HG03575 (cell line): ENCODE measurements at regions not wholly inside any gene's neighbourhood (a gene's known extent, or its start where the extent isn't known, plus 50 kb on each side); places are given as distances from the start of the nearest gene placed in this dataset.

ENCODE experiments used
- ATAC-seq: cut with Tn5 transposase; IDR thresholded peaks from one replicate; pipeline ENCODE4 v1.9.1; 2021; ENCODE audit not compliant: unreplicated experiment, insufficient number of reproducible peaks, low FRiP score; ENCODE audit errors: extremely low read depth

DNA sequence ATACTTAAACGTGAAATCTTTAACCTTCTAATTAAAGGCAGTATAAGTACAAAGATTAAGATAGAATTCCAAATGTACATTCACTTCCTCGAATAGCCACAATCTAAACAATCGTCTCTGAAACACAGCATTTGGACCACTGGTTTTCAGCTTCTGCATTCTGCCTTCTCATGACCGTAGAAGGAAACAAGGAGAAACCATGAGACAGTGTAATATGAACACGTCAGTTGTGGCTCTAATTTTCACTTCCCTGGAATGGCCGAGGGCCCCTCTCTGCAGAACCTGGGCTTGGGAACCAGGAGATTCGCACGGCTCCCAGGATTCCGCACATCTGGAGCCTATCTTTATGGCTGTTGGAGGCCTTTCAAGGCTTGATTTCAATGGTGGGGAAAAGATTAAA, 189.3 kb downstream of the KLF6 start:
- no peak for ATAC-seq

DNA sequence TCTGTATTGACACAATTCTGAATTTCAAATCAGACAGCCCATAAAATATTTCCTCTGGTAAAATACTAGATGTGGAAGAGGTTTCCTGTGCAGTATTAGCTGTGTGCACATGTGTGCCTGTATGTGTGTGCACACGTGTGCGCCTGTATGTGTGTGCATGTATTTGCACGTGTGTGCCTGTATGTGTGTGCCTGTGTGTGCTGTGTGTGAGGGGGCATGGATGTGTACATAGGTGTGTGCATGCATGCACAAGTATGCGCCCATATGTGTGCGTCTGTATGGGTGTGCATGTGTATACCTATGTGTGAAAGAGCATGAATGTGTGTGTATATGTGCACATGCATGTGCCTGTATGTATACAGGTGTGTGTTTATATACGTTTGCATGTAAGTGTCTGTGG, 191.4 kb downstream of the KLF6 start:
- ATAC-seq: no peak

DNA sequence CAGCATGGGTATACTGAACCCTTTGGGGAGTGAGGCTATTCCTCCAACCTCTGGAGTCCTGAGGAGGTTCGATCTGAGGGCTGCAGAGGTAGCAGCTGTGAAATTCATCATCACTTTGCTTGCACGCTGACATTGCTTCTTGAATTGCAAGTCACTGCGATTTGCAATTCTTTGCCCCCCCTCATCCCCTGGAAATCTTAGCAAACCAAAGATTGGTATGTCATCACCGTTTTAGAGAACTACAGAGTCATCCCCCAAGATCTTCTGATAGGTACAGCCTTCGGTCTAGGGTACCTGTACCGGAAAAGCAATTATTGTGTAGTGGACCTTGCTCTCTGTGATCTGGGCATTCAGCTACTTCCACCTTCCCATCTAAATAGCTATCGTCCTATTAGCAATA, 192.6 kb downstream of the KLF6 start:
- no peak for ATAC-seq

DNA sequence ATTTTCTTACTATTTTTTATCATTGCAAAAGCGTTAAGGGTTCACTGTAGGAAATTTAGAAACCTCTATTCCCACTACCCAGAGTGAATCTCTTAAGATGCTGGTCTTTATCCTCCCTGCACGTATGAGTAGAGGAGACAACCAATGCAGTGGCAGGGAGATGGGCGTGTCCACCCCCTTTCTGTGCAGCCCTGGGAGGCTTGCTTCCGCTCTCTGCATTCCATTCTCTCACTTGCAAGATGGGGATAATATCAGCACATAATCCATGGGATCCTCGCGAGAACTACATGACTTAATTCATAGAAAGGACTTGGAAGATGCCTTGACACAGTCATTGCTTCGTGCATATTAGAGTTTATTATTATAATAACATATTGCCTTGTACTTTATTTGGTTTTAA, 196.2 kb downstream of the KLF6 start:
- no peak for ATAC-seq

DNA sequence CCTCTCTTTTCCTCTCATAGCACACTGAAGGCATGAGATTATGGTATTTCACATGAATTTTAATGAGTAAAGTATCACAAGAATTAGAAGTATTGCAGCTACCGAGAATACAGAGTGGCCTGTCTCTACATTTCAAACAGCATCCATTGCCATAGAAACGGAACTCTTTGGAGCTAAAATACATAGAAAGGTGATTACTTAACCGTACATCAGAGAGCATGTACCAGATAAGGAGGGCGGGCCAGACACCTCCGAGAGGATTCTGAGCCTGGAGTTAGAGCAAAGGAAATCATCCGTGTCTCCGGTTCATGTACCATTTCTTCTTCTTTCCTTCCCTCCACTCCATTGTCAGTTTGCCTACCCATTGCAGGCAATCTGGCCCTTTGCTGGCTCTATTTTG, 196.7 kb downstream of the KLF6 start:
- ATAC-seq: no peak

DNA sequence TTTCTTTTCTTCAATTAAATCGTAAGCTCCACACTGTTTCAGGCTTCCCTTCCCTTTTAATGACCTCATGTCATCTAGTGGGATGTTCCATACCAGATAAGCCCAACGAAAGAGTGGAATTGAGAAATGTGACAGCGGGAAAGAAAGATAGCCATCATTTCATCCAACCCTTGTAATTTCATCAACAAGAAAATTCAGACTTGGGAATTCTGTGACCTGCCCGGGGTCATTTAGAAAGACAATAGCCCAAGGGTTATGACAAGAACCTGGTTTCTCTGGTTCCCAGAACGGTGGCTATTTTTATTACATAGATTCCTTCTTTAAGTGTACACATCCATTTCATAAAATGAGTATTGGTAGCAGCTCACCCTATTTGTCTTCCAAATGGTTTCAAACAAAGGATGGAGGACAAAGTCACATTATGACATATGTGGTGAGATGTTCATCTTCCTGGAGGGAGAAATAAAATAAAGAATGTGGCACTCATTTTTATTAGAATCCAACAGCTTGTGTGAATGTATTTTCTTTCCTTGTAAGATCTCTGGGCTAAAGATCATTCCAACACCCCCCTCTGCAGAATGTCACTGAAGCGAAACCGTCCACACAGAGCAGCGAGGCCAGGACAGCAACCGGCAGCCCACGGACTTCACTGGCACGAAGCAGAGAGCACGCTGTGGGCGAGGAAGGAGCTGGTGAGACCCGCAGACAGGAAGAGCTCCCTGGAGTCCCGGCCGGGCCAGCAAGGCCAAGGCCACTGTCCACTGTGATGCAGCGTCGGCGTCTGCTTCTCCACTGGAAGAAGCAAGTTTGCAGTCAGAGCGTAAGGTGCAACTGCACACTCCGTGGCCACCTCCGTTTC, 199.9 kb downstream of the KLF6 start:
- no peak for ATAC-seq

DNA sequence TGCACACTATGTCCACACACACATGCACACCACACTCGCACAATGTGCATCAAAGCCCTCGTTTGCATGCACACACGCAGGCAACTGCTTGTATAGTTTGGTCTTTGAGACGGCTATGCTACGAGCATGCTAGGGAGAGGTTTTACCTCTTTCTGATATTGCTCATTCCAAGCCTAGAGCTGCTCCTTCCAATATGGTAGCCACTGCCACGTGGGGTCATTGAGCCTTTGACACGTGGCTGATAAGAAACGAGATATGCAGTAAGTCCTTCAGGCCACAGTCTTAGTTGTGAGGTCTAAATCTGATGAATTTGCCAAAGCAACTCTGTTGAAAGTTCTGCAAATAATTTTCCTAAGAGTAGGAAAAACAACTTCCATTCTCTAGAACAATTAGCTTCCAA, 204.4 kb downstream of the KLF6 start:
- ATAC-seq: no peak

DNA sequence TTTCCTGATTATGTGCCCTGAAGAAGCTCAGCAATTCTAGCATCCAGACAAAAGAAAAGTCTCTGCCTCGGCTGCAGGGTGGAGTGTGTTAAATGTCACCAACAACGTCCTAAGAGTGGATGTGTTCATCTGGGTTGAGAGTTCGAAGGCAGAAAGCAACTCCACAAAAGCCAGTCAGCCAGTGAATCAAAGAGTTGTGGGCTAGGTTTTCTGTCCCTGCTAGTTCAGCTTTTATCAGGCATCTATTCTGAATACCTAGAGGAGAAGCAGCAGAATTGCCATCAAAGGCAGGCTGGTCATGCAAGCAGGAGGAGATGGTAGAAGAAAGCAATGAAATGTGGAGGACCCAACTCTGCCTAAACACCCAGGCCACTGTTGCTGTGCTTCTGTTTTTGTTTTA, 205.2 kb downstream of the KLF6 start:
- no peak for ATAC-seq

DNA sequence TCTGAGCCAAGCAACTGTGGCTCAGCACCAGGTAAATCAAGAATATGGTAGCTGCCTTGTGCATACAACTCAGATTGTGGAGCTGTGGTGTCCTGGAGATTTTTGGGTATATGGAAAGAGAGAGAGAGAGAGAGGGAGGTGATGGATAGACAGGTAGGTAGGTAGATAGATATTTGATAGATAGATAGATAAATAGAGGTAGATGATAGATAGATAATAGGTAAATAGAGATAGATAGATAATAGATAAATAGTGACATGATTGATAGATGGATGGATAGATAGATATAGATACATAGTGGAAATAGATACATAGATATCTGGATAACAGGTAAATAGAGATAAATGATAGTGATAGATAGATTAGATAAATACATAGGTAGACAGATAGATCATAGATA, 206.3 kb downstream of the KLF6 start:
- no peak for ATAC-seq

DNA sequence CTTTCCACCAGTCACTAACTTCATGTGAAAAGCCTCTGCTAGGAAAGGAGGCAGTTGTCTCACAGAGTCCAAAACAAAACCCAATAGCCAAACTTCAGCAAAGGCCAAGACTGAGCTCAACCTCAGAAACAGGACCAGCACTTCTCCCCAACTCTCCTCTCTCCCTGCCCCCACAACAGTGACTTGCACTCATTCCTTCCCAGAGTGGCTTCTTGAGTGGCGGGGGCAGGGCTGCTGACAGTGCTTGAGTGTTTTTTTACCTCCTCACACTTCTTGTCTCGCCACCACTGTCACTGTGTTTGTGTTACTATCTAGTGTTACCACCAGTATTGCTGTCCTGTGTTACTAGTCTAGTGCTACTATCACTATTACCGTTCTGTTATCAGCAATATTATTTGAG, 206.8 kb downstream of the KLF6 start:
- no peak for ATAC-seq

DNA sequence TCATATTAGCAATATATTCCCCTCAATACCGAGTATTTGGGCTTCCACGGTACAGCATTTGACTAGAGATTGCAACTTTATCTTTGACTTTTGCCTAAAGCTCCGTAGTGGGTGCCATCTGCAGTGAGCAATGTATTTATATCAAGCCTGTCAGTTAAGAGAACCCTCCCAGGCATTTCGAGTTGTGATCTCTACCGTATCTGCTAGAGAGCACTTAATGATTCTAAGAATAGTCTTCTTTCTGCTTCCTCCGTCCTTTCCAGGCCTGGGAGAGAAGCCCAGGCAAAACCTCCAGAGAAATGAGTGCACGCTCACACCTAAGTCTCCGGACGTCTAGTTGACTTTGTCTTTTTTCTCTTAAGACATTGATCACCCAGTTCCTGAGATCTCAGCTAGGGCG, 210.6 kb downstream of the KLF6 start:
- no peak for ATAC-seq

DNA sequence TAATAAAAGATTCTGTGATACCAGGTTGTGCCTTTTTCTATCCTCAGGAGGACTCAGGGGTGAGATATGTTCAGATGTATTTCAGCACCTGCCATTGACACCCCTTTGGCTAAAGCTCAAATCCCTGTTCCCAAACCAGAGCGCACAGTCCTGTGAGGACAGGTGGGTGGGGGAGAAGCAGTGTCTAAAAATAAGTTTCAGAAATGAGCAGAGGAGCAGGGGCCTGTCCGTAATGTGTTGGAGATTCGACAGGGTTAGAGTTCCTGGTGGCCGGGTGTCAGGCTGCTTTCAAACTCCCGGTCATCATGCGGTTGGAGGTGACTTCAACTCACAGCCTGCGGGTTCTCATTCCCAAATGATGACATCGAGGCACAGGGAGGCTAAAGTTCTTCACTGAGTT, 211.5 kb downstream of the KLF6 start:
- no peak for ATAC-seq

DNA sequence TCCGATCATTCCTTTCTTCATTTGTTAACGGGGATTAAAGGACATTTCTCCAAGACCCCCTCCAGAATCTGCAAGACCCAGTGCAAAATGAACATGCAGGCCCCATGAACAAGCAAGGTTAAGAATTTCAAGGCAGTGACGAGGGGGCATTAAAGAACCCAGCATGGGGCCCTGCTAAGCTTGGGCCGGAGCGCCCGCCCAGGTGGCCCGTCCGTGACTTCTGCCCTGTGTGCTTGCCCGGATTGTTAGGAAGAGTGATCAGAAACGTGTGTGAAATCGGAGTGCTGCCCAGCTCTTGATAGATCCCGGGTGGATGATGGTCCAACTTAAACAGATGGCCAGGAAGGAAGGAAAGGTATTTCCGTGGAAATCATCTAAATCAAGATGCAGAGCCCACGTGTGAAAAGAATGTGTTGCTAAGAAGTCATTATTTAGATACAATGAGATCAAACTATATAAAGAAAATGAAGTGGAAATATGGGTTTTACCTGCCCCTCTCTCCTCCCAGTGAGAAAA, 213.6 kb downstream of the KLF6 start:
- no peak for ATAC-seq

DNA sequence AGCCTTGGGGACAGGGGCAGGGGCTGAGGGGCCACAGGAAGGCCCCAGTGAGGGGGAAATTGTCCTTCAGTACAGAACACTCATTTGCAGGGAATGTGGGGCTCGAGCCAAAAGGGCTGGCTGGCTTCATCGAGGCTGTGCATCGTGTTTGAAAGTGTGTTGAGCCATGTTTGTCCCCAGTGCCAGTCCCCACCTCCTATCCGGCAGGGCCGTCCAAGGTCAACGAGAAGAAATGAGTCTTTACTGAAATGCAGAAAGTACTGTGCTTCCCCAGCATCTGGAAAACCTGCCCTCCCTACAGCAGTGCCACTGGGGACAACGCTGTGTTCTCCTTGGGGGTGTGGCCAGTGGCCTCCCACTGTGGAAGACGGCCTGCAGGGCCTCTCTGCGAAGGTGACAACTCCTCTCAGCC, 214.1 kb downstream of the KLF6 start:
- ATAC-seq: no peak

DNA sequence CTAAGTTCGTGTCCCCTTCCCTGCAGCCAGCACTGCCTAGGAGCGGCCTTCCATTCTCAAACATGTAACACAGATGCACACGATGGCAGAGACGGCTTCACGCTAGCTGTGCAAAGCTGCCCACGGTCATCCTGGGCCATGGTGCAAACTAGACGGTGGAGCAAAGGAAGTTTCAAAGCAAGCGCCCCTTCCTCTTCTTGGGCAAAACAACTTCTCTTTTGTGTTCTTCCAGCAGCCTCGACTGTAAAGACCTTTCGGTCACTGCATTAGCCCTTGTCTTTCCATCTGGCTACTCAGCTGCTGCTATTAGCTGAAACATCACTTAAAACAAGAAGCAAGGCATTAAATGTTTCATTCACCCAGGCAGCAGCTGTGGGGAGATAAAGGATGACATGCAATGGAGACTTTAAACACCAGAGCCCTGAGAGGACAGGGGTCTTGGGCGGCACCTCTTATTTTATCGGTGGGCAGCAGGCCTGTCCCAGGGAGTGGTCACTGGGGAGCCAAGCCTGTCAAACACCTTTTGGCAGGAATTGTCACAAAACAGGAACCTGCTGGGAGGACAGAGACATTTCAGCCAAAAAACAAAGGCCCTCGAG, 214.8 kb downstream of the KLF6 start:
- ATAC-seq: no peak

DNA sequence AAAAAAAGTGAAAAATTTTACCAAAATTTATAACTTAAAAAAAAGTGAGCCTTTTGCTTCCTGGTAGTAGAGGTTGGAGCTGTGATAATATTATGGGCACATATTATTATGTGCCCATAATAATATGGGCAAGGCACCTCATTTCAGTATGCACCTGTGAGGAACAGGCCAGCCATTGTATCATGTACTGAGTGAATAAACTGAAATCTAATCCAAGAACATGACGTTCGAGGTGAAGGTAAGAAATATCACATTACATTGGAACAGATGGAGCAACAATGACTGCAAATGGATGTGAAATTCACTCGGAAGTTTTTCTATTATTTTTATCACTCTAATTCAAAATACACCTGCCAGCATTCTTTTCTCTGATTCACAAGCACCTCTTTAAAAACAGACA, 216.0 kb downstream of the KLF6 start:
- no peak for ATAC-seq

DNA sequence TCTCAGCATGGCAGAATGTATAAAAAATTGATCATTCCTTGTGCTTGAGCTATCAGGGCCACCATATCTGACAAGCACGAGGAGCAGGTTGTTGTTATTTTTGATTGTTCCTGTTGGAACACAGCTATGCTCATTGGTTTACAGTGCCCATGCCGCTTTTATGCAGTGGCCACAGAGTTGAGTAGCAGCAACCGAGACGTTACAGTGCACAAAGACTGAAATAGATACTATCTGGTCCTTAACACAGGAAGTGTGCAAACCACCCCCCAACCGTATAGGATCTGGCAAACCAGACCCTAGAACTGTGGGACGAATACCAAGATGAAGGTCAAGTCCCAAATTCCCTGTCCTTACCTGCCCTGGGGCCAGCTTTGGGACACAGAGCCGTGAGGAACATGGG, 216.6 kb downstream of the KLF6 start:
- ATAC-seq: no peak

DNA sequence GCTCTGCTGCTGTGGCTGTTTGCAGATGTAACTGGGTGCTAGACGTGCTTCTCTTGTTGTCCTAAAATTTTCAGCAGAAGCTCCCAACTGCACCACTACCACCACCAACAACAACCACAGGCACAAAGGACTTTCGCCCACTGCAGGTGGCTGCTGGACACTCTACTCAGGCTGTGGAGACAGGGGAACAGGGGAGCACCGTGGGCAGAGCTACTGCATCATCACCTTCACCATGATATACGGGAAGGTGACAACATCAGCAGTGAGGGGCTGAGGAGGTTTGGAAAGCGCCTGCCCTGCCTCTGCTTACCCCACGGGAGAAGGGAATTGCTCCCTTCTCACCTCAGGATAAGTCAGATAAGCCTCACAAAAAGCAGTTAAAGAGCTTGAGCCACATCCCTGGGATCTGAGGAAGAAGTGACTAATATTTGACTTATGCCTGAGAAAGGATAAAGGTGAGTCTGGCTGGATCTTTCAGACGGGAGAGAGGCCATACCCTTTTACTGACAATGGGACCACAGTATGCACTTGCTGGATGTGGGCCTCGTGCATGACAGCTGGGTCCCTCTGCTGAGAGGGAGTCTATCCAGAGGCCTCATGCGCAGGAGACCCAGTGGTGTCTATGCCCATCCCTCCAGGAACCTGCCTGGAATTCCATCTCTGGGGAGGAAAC, 217.6 kb downstream of the KLF6 start:
- ATAC-seq: no peak

DNA sequence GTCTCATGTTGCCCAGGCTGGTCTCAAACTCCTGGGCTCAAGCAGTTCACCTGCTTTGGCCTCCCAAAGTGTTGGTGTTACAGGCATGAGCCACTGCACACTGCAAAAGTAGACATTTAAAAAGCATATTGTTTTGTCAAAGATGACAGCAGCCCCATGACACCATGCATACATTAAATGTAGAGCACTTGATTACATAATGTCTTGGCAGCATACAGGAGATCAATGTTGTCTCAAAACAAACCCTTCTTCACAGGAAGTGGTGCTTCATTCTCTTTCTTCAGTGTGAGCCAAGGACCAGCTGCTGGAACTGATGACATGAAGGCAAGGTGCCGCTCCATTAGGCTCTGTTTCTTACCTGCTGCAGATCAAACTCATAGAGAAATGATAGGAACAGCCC, 218.4 kb downstream of the KLF6 start:
- no peak for ATAC-seq

DNA sequence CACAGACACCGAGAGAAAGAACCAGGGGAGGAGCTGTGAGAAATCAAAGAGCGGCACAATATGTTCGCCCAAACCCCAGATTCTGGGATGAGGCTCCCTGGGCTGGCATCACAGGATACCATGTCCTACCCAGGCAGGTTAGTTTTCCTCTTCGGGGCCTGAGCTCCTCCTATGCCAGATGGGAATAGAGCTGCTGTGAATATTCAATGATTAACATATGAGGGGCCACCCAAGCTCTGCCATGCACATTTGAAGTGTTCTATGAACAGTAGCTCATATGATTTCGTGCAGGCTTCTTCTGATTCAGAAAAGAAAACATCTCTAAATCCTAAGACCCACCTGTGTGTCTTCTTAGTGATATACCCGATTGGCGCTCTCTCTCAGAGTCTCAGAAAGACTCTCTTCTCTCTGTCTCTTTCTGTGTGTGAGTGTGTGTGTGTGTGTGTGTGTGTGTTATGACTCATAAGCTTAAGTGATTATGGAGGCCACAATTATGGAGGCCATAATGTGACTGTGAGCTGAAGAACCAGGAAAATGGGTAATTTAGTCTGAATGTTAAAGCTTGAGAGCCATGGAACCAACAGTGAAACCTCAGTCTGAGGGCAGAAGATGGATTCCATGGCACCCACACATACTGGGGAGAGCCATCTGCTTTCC, 220.5 kb downstream of the KLF6 start:
- no peak for ATAC-seq
